CD4-positive, CD25-positive, alpha-beta regulatory T cell (primary cell): ENCODE measurements at regions not wholly inside any gene's neighbourhood (a gene's known extent, or its start where the extent isn't known, plus 50 kb on each side); places are given as distances from the start of the nearest gene placed in this dataset.

Source experiments
- ATAC-seq, 2 donors: fragments of 150-1000 bp; cut with Tn5 transposase; one replicate each; pipeline ENCODE4 v1.10.0; 2021; ENCODE audit warnings: low read depth in 2 of 2, moderate number of reproducible peaks in 2 of 2, moderate library complexity in 1 of 2
- DNase-seq, 3 donors: peaks; one replicate each; pipeline versions ENCODE4 v3.0.0 to v3.0.0-alpha.2; 2012 to 2022; ENCODE audit warnings: mixed read lengths in 1 of 3
- H3K27ac ChIP-seq: one replicate; pipeline ENCODE4 v1.7.0; 2013; ENCODE audit warnings: mild to moderate bottlenecking, low read length; ENCODE audit not compliant: insufficient read depth, poor library complexity, severe bottlenecking
- H3K27me3 ChIP-seq: one replicate; pipeline ENCODE4 v1.7.0; 2013; ENCODE audit warnings: low read length; ENCODE audit not compliant: control insufficient read depth, insufficient read depth
- H3K36me3 ChIP-seq: one replicate; pipeline ENCODE4 v1.7.0; 2013; ENCODE audit warnings: mild to moderate bottlenecking, low read length, moderate library complexity; ENCODE audit not compliant: control insufficient read depth, insufficient read depth
- H3K4me1 ChIP-seq: 2 replicates; pipeline ENCODE4 v1.7.0; 2013; ENCODE audit warnings: mild to moderate bottlenecking, low read length; ENCODE audit not compliant: insufficient read depth, control insufficient read depth, poor library complexity, severe bottlenecking
- H3K4me3 ChIP-seq: one replicate; pipeline ENCODE4 v1.7.0; 2013; ENCODE audit warnings: low read depth, mild to moderate bottlenecking, low read length, moderate library complexity
- H3K9me3 ChIP-seq, 2 experiments: 1 replicate in 1 of 2; 2 replicates in 1 of 2; pipeline ENCODE4 v1.7.0; 2013; ENCODE audit warnings: low read length in 2 of 2, mild to moderate bottlenecking in 1 of 2, moderate library complexity in 1 of 2; ENCODE audit not compliant: control insufficient read depth in 2 of 2
- H3K27ac Mint-ChIP-seq, 3 donors: one replicate each; pipeline ENCODE4 v1.8.0; 2020 to 2022; ENCODE audit warnings: mild to moderate bottlenecking in 3 of 3, mixed read lengths in 3 of 3, moderate library complexity in 2 of 3
- H3K27me3 Mint-ChIP-seq: one replicate; pipeline ENCODE4 v1.8.0; 2022; ENCODE audit warnings: mild to moderate bottlenecking, mixed read lengths
- H3K36me3 Mint-ChIP-seq: one replicate; pipeline ENCODE4 v1.8.0; 2020; ENCODE audit warnings: mixed read lengths
- H3K4me1 Mint-ChIP-seq, 4 donors: one replicate each; pipeline ENCODE4 v1.8.0; 2020 to 2022; ENCODE audit warnings: mixed read lengths in 4 of 4, mild to moderate bottlenecking in 1 of 4
- H3K4me3 Mint-ChIP-seq, 4 donors: one replicate each; pipeline ENCODE4 v1.8.0; 2020 to 2022; ENCODE audit warnings: mild to moderate bottlenecking in 4 of 4, mixed read lengths in 4 of 4, moderate library complexity in 3 of 4
- H3K9me3 Mint-ChIP-seq, 7 donors: one replicate each; pipeline ENCODE4 v1.8.0; 2020 to 2022; ENCODE audit warnings: mixed read lengths in 7 of 7, mild to moderate bottlenecking in 3 of 7, moderate library complexity in 2 of 7

DNA sequence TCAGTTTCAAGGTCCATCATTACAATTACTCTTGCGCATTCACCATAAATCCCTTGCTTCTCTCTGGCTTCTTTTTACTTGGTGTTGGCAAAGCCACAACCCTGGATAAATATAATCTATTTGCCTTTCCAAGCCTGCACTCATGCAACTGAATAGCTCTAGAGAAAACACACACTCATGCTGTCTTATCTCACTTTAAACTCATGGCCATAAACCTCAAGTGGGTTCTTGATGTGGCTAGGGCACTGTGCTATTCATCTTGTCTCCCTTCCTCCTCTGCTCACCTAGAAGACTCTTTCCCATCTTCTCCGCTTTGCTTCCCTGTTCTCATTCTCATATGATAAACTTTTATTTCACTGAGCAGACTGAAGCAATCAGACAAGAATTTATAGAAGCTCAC lies 165.4 kb upstream of the MTPN start:
- no peaks in the 10 kb centered on the region for H3K4me1 ChIP-seq
- no peaks in the 10 kb centered on the region for H3K36me3 ChIP-seq
- DNase-seq (no peak), ATAC-seq (no peak)
- H3K27me3 ChIP-seq = no peaks in the 10 kb centered on the region
- H3K9me3 Mint-ChIP-seq = peaks cover 0 to 4% (median 0%) of the 10 kb centered on the region in 7 donors
- H3K4me3 ChIP-seq = no peak overlapping the region
- no peak overlapping the region for H3K4me3 Mint-ChIP-seq
- no peaks in the 10 kb centered on the region for H3K4me1 Mint-ChIP-seq
- H3K36me3 Mint-ChIP-seq = no peaks in the 10 kb centered on the region
- no peaks in the 10 kb centered on the region for H3K9me3 ChIP-seq
- H3K27ac Mint-ChIP-seq = no peak overlapping the region
- no peak overlapping the region for H3K27ac ChIP-seq
- peaks cover 5% of the 10 kb centered on the region for H3K27me3 Mint-ChIP-seq

DNA sequence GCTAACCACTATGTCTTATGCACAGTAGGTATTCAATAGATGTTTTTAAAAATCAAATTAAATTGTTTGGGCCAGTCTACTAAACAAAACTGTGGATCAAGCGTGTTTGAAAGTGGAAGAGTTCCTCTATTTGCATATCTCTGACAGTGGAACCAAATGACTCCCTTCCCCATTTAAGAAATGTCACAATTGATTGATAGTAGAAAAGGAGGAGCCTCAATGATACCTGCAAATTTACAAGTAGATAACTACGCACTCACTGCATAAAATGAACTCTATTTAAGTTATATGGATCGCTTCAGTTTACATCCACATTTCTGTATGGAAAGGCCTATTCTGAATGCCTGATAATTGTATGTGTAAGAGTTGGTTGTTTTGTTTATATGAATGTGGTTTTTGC lies 163.3 kb upstream of the MTPN start:
- no peak overlapping the region for H3K4me3 ChIP-seq
- no peaks in the 10 kb centered on the region for H3K36me3 ChIP-seq
- Mint-ChIP-seq H3K27me3 (peaks cover 5% of the 10 kb centered on the region), H3K4me1 (no peaks in the 10 kb centered on the region), H3K4me3 (no peak overlapping the region), H3K36me3 (no peaks in the 10 kb centered on the region), H3K27ac (no peak overlapping the region), H3K9me3 (peaks cover 0 to 4% (median 0%) of the 10 kb centered on the region in 7 donors)
- no peak overlapping the region for H3K27ac ChIP-seq
- ATAC-seq (no peak), DNase-seq (no peak)
- no peaks in the 10 kb centered on the region for H3K4me1 ChIP-seq
- H3K9me3 ChIP-seq = no peaks in the 10 kb centered on the region
- H3K27me3 ChIP-seq = no peaks in the 10 kb centered on the region

DNA sequence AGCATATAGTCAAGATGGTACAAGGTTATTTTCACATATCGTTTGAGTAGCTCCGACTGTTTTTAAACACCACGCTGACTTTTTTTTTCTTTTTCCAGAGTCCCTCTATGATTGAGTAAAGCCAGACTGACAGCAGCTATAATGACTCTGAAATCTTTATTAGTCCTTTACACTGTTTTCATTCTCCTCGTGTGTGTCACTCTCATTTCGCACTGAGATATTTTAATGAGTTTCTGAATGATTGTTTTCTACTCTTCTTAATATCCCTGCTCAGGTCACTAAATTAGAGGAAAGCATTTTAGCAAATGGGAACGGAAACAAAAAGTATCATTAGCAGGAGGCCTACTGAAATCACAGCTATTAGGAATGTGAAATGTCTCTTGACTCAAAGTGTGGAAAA lies 162.3 kb upstream of the MTPN start:
- Histone ChIP-seq H3K4me3 (no peak overlapping the region), H3K9me3 (no peaks in the 10 kb centered on the region), H3K27ac (no peak overlapping the region), H3K4me1 (no peaks in the 10 kb centered on the region), H3K27me3 (no peaks in the 10 kb centered on the region), H3K36me3 (no peaks in the 10 kb centered on the region)
- Mint-ChIP-seq H3K4me1 (no peaks in the 10 kb centered on the region), H3K9me3 (peaks cover 0 to 4% (median 0%) of the 10 kb centered on the region in 7 donors), H3K4me3 (no peak overlapping the region), H3K27ac (no peak overlapping the region), H3K27me3 (peaks cover 5% of the 10 kb centered on the region), H3K36me3 (no peaks in the 10 kb centered on the region)
- DNase-seq (no peak), ATAC-seq (no peak)

GRCh38 chr7:136138991-136139390 lies 161.8 kb upstream of the MTPN start:
- no peaks in the 10 kb centered on the region for H3K4me1 Mint-ChIP-seq
- H3K27ac ChIP-seq = no peak overlapping the region
- H3K27me3 ChIP-seq = no peaks in the 10 kb centered on the region
- no peaks in the 10 kb centered on the region for H3K36me3 ChIP-seq
- no peaks in the 10 kb centered on the region for H3K9me3 ChIP-seq
- ATAC-seq = no peak
- DNase-seq = no peak
- no peaks in the 10 kb centered on the region for H3K4me1 ChIP-seq
- H3K27ac Mint-ChIP-seq = no peak overlapping the region
- H3K27me3 Mint-ChIP-seq = peaks cover 5% of the 10 kb centered on the region
- no peaks in the 10 kb centered on the region for H3K36me3 Mint-ChIP-seq
- H3K4me3 ChIP-seq = no peak overlapping the region
- H3K9me3 Mint-ChIP-seq = peaks cover 0 to 4% (median 0%) of the 10 kb centered on the region in 7 donors
- no peak overlapping the region for H3K4me3 Mint-ChIP-seq

- peaks cover 5% of the 10 kb centered on the region for H3K27me3 Mint-ChIP-seq
- Histone ChIP-seq H3K4me1 (no peaks in the 10 kb centered on the region), H3K36me3 (no peaks in the 10 kb centered on the region), H3K27me3 (no peaks in the 10 kb centered on the region), H3K9me3 (no peaks in the 10 kb centered on the region), H3K4me3 (no peak overlapping the region), H3K27ac (no peak overlapping the region)
- H3K27ac Mint-ChIP-seq = no peak overlapping the region
- H3K36me3 Mint-ChIP-seq = no peaks in the 10 kb centered on the region
- peaks cover 0 to 4% (median 1%) of the 10 kb centered on the region in 7 donors for H3K9me3 Mint-ChIP-seq
- H3K4me3 Mint-ChIP-seq = no peak overlapping the region
- DNase-seq = no peak
- no peaks in the 10 kb centered on the region for H3K4me1 Mint-ChIP-seq
- ATAC-seq = no peak
Observed at GRCh38 chr7:136136906-136137454, 159.8 kb upstream of the MTPN start.

DNA sequence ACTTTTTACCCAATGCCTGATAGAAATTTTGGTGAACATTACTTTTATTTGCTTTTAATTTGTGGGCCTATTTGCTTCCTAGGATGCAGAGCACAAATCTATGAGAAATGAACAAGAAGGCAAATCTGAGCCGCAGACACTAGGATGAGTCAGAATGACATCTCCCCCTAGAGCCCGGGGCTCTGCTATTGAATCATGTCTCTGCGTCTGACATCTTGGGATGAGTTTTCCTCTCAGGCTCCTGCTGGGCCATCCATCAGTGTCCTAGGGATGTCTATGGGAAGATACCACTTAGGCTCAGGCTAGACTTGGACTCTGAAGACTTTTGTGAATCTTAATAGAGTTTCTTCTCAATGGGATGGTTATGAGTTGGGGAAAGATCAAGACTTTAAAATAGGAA lies 157.3 kb upstream of the MTPN start:
- H3K4me3 Mint-ChIP-seq = no peak overlapping the region
- H3K27me3 ChIP-seq = no peaks in the 10 kb centered on the region
- DNase-seq = no peak
- no peaks in the 10 kb centered on the region for H3K36me3 Mint-ChIP-seq
- no peaks in the 10 kb centered on the region for H3K9me3 ChIP-seq
- peaks cover 0 to 4% (median 1%) of the 10 kb centered on the region in 7 donors for H3K9me3 Mint-ChIP-seq
- no peaks in the 10 kb centered on the region for H3K36me3 ChIP-seq
- H3K27me3 Mint-ChIP-seq = peaks cover 5% of the 10 kb centered on the region
- no peaks in the 10 kb centered on the region for H3K4me1 ChIP-seq
- H3K27ac ChIP-seq = no peak overlapping the region
- peaks cover 0 to 2% (median under 1%) of the 10 kb centered on the region in 4 donors for H3K4me1 Mint-ChIP-seq
- no peak overlapping the region for H3K4me3 ChIP-seq
- no peak for ATAC-seq
- H3K27ac Mint-ChIP-seq = no peak overlapping the region

DNA sequence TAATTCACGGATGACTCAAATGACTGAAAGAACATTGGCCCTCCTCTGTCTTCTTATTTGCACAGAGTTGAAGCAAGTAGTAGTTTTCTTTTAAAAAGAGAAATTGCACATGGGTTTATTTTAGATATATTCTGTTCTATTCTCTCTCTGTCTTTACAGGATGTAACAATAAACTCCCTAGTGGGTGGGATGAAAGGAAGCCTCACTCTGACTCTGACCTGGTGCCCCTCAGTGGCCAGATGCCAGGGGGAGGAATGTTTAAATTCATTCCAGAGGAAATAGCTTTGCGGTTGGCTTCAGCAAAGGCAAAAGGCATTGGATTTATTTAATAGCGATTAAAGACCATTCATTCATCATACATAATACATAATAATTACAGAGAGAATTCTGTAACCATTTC lies 156.4 kb upstream of the MTPN start:
- Mint-ChIP-seq H3K27ac (no peak overlapping the region), H3K4me1 (peaks cover 0 to 3% (median 1%) of the 10 kb centered on the region in 4 donors), H3K9me3 (peaks cover 0 to 4% (median 1%) of the 10 kb centered on the region in 7 donors), H3K27me3 (peaks cover 5% of the 10 kb centered on the region), H3K4me3 (no peak overlapping the region), H3K36me3 (no peaks in the 10 kb centered on the region)
- no peak overlapping the region for H3K27ac ChIP-seq
- H3K36me3 ChIP-seq = no peaks in the 10 kb centered on the region
- DNase-seq (no peak), ATAC-seq (no peak)
- H3K4me3 ChIP-seq = no peak overlapping the region
- H3K27me3 ChIP-seq = no peaks in the 10 kb centered on the region
- no peaks in the 10 kb centered on the region for H3K9me3 ChIP-seq
- H3K4me1 ChIP-seq = no peaks in the 10 kb centered on the region

- Mint-ChIP-seq H3K9me3 (peaks cover 0 to 3% (median 0%) of the 10 kb centered on the region in 7 donors), H3K27ac (no peak overlapping the region), H3K36me3 (no peaks in the 10 kb centered on the region), H3K4me3 (no peak overlapping the region), H3K27me3 (no peaks in the 10 kb centered on the region), H3K4me1 (peaks cover 0 to 3% (median 1%) of the 10 kb centered on the region in 4 donors)
- ATAC-seq = no peak
- Histone ChIP-seq H3K4me1 (no peaks in the 10 kb centered on the region), H3K27ac (no peak overlapping the region), H3K9me3 (no peaks in the 10 kb centered on the region), H3K36me3 (no peaks in the 10 kb centered on the region), H3K27me3 (no peaks in the 10 kb centered on the region), H3K4me3 (no peak overlapping the region)
- DNase-seq = no peak
Observed at GRCh38 chr7:136131304-136131630, 154.1 kb upstream of the MTPN start.
